IPS-18c (cell line): ENCODE measurements at regions not wholly inside any gene's neighbourhood (a gene's known extent, or its start where the extent isn't known, plus 50 kb on each side); places are given as distances from the start of the nearest gene placed in this dataset.

Experiments
- H3K4me3 ChIP-seq: 2 replicates; pipeline ENCODE4 v1.7.0; 2013; ENCODE audit warnings: low read depth, mild to moderate bottlenecking, low read length, moderate library complexity; ENCODE audit not compliant: insufficient read depth
- H3K9me3 ChIP-seq: one replicate; pipeline ENCODE4 v1.6.1; 2013; ENCODE audit warnings: mild to moderate bottlenecking, low read length, moderate library complexity; ENCODE audit not compliant: control insufficient read depth, insufficient read depth

DNA sequence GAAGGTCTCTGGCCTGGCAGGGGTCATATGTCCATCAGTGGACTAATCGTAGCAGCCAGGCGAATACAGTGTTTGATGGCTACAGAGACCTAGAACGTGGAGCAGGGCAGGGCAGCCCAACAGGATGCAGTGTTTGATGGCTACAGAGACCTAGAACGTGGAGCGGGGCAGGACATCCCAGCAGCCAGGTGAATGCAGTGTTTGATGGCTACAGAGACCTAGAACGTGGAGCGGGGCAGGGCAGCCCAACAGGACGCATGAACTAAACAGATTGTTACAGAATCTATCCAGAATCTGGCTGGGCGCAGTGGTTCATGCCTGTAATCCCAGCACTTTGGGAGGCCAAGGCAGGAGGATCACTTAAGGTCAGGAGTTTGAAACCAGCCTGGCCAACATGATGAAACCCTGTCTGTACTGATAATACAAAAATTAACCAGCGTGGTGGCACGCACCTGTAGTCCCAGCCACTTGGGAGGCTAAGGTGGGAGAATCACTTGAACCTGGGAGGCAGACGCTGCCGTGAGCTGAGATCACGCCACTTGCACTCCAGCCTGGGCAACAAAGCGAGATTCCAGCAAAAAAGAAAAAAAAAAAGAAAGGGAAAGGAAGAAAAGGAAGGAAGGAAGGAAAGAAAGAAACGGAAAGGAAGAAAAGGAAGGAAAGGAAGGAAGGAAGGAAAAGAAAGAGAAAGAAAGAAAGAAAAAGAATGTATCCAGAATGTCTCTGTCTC lies 65.2 kb upstream of the RPH3AL start:
- H3K4me3 ChIP-seq, result no peak overlapping the region
- no peaks in the 10 kb centered on the region for H3K9me3 ChIP-seq

DNA sequence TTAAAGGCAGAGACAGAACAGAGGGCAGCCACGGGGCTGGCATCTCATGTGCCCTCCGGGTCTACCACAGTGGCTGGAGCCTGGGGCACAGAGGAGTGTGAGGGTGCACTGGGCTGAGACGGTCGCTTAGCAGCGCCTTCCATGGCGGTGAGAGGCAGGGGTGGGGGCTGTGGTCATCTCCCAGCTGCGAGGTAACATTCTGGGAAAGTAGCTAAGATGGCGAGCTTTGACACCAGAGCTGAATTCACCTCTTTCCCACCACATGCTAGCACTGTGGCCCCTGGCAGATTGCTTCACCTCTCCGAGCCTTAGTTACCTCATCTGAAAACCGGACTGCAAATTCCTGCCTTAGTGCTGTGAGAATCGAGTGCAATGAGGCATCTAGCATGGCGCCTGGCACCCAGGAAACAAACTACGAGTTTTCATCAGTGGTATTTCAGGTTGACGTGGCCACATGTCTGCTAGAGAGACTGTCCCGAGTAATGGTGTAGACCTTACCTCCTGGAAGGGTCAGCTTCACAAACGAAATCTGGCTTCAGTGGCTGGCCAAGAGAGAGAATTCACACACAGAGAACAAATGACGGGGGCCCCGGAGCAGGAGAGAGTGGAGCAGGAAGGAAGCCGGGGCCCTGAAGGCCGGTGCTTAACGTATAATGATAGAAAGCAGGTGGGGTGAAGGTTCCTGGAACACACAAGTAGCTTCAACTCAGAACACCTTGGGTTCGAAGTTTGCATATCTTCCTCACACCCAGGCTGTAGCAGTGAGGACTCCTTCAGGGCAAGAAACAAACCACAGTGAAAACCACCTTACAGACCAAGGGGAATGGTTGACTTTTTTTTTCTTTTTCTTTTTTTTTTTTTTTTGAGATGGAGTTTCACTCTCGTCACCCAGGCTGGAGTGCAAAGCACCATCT lies 63.9 kb upstream of the RPH3AL start:
- no peak overlapping the region for H3K4me3 ChIP-seq

GRCh38 chr17:413706-414380 lies 61.2 kb upstream of the RPH3AL start:
- Histone ChIP-seq H3K9me3 (no peaks in the 10 kb centered on the region), H3K4me3 (no peak overlapping the region)

More for the DNA sequence above, 63.9 kb upstream of the RPH3AL start:
- H3K9me3 ChIP-seq, result no peaks in the 10 kb centered on the region

DNA sequence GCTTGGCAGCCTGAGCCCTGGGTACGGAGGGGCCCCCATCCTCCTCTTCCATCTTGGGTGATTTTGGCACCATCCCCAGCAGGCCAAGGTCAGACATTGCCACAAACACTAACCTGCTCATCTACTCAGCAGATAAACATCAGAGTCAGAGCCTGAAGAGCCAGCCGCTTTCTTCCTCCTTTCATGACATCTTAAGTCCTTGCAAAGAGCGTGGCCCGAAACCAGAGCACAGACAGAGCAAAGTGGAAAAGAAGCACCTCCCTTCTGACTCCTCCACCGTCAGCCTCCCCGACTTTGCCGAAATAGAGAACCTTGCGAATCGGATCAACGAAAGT lies 60.4 kb upstream of the RPH3AL start:
- no peak overlapping the region for H3K4me3 ChIP-seq

GRCh38 chr17:412211-413015 lies 59.8 kb upstream of the RPH3AL start:
- Histone ChIP-seq H3K4me3 (no peak overlapping the region), H3K9me3 (no peaks in the 10 kb centered on the region)

More for the DNA sequence above, 60.4 kb upstream of the RPH3AL start:
- H3K9me3 ChIP-seq, result no peaks in the 10 kb centered on the region

DNA sequence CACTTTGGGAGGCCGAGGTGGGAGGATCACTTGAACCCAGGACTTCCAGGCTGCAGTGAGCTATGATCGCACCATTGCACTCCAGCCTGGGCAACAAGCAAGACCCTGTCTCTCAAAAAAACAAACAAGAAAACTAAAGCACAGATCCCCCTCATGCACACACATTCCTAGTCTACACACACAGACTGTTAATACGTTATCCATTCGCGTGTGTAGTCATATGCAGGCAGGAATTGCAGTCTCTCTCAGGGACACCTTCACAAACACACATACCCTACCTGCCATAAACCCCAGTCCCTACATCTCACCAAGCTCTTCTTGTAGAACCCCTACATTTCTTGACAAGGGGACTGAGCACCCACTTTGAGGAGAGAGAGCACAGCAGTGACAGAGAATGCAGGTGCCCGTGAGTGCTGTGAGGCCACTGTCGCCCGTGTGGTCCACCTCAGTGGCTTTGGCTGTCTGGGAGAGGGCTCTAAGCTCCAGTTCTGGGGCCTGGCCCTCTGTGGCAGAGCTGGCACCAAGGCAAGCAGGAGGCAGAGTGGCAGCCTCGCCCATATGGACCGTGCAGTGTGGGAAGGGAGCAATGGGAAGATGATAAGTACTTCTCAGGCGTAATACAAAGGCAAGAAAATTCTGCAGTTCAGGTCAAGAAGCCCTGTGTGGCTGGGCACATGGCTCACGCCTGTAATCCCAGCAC lies 59.0 kb upstream of the RPH3AL start:
- H3K4me3 ChIP-seq, result no peak overlapping the region
- H3K9me3 ChIP-seq, result no peaks in the 10 kb centered on the region

GRCh38 chr17:410543-411401 lies 58.2 kb upstream of the RPH3AL start:
- no peaks in the 10 kb centered on the region for H3K9me3 ChIP-seq
- H3K4me3 ChIP-seq, result peak overlapping the region; percentile 69

DNA sequence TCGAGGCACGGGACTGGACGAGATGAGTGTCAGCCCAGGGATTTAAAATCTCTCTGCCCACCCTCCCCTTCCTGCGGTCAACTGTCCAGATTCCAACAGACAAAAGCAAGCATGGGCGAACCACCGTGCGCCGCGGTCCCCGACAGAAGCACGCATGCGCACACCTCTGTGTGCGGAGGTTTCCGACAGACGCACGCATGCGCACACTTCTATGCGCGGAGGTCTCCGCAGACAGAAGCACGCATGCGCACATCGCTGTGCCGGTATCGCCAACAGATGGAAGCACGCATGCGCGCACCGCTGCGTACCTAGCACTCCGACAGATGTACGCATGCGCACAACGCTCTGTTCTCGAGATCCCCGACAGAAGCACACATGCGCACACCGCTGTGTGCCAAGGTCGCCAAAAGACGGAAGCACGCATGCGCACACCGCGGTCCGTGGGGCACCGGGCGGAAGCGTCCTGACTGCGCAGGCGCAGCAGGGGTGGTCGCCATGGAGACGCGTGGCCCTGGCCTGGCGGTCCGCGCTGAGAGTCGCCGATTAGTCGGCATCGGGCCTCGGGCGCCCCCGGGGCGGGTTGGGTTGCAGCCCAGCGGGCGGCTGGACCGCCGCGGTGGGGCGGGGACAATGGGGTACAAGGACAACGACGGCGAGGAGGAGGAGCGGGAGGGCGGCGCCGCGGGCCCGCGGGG lies 57.4 kb upstream of the RPH3AL start:
- no peaks in the 10 kb centered on the region for H3K9me3 ChIP-seq
- H3K4me3 ChIP-seq, result peak overlapping the region; percentile 69

- no peaks in the 10 kb centered on the region for H3K9me3 ChIP-seq
- peak overlapping the region; percentile 25; the same call in 1 of the 2 replicates for H3K4me3 ChIP-seq
Observed at GRCh38 chr17:409308-409847, 56.8 kb upstream of the RPH3AL start.

DNA sequence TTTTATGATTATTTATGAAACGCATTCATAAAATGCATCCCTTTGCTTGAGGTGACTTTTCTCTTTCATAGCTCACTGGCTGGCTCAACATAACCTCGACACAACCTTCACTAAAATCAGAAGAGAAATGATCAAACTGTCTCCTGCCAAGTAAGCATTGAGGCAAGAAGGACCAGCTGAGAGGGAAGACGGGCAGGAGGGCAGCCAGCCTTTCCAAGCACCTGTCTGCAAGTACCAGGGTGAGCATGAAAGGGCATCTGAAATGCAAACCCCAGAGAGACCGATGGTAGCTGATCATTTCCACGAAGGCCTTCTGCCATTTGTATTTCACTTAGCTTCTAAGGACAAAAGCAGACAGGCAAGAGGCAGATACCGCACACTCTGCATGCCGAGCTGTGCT lies 52.1 kb upstream of the RPH3AL start:
- no peaks in the 10 kb centered on the region for H3K9me3 ChIP-seq
- no peak overlapping the region for H3K4me3 ChIP-seq
